Endometrial microvascular endothelial cells (primary cell): ENCODE measurements at regions not wholly inside any gene's neighbourhood (a gene's known extent, or its start where the extent isn't known, plus 50 kb on each side); places are given as distances from the start of the nearest gene placed in this dataset.

ENCODE experiments used
- in situ Hi-C: cut with HindIII; loops from 2 replicates; pipeline ENCODE4 v1.10.0; 2017; ENCODE audit warnings: low sequenced_read_pairs, low pct_unique_long_range_greater_than_20kb; ENCODE audit errors: inconsistent ontology term

DNA sequence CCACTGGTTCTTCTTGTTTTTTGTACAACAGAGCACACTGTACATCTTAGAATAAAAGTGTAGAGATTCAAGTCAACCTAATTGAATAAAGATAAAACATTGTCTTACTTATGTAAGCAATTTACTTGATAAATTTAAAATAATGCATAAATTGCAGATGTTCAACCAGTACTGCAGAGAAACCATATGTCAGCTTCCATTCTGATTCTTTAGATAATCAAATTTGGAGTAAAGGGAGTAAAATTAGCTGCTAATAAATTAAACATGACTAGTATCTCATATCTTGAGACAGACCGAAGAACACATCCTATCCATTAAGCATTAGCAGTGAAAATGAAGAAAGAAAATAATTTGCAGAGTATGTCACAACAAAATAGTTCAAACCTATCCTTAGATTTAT lies 261.2 kb downstream of the GASK1B start:
- in situ Hi-C loops: no loop called here

DNA sequence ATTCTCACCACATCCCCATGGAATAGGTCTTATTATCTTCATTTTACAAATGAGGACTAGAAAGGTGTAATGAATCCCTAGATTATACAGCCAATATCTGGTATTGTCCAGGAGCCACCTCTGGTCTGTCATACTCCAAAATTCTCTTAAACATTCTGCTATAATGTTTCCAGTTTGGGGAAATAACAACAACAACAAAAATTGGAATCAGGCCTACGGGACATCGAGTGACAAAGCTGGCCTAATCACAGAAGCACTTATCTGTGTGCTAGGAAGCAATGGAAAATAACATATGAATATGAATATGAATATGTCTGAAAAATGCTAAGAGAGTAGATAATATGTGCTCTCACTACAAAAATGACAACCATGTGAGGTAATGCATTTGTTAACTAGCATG lies 264.1 kb downstream of the GASK1B start:
- in situ Hi-C loops: no loop called here

DNA sequence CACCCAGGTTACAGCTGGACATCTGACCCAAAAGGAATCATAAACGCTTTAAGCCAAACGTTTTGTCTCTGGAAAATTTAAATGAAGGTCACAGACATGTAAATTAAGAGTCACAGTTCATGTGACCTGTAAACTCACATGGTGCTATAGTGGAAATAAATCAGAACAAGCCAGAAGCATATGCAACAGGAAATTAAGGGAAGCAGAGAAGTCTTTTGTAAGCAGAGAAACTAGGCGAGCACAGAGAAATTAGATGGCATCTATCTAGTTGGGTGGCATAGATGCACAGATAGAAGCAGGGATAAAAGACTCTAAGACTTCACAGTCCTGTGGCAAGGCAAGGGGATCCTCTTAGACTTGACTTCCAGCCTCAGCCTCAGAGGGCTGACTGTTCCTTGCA lies 264.8 kb downstream of the GASK1B start:
- in situ Hi-C loops: no loop called here

DNA sequence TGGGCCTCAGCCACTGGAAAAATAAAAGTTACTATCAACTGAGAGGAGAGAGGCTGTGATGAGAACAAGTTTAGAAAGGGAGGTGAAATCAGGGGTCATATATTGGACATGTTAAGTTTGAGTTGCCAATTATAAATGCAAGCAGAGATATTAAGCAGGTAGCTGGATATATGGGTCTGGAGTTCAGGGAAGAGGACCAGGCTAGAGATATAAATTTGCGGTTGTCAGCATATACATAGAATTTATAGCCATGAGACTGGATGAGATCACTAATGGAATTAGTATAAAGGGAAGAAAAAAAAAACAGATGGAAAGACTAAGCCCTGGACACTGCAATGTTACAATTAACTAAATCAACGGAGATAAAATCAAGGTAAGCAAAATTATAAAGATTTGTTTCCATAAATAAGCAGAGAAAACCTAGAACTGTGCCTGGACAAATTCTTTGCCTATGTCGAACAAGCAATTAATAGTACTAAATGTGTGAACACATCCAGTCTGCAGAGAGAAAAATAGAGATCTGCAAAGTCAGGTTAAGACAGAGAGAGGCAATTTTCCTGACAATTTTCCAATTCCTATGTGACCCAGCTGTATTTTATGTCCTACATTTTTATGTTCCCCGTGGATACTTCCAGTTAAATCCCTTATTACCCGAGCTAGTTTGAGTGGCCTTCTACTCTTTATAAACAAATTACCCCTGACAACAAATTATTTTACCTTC lies 265.4 kb downstream of the GASK1B start:
- in situ Hi-C loops: no loop called here

DNA sequence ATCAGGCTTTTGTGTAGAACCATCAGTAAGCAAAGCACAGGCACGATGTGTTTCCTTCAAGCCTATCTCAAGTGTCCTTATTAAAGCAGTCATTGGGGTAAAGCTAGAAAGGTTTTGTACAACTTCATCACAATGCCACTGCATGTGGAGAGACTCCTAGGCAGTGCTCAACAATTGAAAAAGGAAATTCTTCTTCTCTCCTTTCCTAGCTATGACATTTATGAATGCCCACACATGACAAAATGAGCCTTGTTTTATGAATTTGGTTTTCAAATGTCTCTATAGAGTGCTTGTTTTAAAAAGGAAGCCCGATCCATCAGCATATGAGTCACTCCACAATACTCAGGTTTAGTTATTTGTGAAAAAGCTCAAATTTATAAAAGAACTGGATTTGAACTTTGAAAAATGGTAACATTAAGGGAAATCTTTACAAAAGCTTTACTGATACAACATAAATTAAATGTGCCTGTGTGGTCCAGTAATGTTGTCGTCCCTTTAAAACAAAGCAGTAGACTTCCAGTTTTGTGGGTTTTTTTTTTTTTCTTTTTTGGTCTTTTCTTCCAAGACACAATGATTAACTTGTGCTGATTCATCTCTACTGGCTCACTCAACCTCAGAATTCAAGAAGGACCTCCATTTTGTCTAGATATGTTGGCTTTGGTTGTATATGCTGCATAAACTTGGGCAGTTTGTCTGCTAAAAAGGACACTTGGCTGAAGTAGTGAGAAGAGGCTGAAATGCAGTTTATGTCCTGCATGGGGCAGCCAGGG lies 273.8 kb downstream of the GASK1B start:
- in situ Hi-C loops: no loop called here

DNA sequence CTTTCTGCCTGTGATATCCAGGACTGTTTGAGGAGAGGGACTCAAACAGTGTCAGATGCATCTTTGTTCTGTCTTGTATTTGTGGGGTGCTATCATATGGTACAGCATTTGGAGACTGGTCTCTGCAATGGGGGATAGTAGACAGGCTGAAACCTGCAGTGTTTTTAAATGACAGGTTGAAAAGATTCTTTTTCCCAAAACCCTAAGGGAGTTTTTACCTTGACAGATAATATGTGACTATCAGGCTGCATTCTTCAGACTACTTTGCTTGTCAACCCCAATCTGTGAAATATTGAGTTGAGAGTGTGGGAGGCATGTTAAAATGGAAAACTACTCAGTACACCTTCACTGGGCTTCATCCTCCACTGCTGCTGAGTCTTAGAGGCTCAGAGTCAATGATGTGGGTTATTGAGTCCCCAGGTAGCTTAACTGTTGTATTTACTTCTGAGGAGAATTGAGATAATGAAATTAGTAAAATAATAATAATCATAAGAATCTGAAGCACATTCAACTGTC lies 274.9 kb downstream of the GASK1B start:
- in situ Hi-C loops: no loop called here

DNA sequence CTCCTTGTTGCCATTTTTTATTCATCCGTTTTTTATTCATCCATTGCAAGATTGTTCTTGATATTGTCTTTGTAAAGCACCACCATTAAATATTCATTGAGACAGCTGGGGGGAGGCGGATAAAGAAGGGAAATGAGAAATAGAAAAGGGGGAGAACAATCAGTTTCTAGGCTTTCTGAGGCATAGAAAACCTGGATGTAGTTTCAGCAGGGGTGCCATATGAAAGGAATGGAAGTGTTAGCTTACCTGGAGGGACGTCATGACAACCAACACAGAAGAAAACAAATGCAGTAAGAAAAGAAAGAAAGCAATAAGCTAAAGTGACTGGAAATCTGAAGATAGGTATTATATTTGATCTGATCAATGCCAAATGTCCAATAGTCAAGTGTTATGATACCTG lies 276.1 kb downstream of the GASK1B start:
- in situ Hi-C loops: no loop called here

DNA sequence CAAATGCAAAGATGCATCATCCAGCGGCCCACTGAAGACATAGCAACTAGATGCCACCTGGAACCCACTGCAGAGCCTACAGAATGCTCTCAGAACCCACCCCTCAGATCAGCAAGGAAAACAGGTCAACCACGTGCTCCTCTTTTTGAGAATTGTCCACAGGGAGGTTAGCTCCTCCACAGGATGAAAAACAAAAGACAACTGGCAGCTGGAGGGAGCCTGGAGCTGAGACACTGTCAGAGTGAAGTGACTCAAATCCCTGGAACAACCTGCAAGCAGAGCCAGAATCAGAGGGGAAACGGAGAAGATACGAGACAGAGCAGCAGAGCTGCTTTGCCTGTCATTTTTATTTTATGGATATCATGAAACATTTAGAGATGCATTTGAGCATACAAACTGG lies 277.6 kb downstream of the GASK1B start:
- in situ Hi-C loops: no loop called here

DNA sequence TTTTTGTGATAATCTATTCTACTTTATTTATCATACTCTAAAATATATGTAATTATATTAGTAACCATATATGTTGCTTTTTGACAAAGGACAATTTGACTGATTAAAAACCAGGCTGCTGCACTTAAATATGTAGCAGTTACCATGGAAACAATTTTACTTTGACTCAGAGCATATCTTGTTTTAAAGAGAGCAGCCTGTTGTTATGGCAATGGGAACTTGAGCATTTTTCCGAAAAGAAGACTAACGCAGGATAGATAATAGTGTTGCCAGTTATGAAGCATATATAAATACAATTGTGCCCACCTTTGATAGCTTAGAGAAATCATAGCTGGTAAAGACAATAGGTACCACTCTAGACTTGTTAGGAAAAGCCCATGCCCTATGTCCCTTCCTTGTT lies 283.0 kb downstream of the GASK1B start:
- in situ Hi-C loops: no loop called here

DNA sequence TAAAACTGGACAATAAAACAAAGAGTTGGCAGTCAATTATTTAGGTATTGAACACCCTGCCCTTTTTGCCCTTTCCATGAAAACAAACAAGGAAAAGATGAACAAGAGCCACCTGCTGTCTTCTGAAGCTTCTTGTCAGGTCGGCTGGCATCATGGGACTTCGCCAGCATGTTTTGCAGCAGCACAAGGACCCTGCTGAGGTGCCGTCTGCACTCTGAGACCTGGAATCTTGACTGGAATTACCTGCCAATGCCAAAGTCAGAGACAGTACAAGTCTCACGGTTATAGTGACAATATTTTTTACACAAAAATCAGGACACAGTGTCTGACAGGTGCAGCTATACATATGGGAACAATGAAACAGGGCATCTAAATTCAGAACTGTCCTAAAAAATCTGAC lies 284.5 kb downstream of the GASK1B start:
- in situ Hi-C loops: no loop called here

DNA sequence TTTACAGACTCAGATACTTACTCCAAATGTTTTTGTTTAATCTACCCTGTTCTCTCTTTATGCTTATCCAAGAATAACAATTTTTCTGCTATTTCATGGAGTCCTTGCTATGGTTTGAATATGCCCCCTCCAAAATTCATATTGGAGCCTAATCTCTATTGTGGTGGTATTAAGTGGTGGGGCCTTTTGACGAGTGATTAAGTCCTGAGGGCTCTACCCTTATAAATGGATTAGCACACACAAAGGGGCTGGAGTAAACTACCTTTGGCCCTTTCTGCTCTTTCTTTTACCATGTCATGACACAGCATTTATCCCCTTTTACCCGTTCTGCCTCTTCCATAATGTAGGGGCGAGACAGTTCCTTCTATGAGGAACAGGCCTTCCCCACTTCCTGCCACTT lies 285.5 kb downstream of the GASK1B start:
- in situ Hi-C loops: no loop called here

DNA sequence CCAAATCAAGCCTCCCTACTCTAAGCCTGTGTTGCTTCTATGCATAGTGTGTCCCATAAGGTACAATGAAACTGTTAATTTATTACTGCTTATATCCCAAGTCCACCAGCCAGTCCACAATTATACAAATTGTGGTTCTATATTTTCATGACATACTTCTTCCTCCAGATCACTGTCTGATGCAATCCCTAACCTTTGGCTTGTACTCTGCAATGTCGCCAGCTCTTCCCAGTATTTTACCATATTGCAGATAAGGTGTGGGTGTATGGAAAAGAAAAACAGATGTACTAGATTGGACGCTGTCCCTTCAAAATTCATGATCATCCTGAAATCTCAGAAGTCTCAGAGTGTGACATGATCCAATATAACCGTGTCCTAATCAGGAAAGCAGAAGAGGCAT lies 286.2 kb downstream of the GASK1B start:
- in situ Hi-C loops: no loop called here

DNA sequence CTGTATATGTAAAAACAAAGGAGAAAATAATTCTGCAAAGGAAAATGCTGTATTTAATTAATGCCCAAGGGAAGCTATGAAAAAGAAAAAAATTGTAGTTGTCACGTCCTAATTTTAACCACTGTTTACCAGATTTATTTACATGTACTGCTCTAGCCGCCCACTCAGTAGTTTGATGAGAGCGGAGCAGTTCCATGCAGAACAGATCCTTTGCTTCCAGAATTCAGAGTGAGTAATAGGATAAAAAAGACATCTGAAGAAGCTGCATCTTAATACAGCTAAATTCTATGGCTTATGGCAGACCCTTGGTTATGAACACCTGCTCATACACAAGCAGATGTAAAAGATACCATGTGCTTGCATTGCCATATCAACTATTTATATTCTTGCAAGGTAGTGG lies 287.0 kb downstream of the GASK1B start:
- in situ Hi-C loops: no loop called here

DNA sequence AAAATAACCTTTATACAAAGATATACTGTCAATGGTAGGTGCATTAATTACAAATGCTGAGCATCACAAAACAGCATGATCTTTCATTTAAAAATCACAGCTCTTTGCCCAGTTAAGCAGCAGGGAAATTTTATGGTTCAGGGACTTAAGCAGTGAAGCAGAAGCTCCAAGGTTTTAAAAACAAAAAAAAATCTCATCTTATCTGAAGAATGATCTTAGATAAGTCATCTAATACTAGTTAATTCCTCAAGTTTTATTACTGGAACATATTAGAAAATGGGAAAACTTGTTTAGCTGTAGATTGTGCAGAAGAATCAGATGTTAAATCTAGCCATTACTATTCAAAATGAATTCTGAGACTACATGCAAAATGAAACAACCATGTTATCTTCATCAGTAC lies 289.9 kb downstream of the GASK1B start:
- in situ Hi-C loops: no loop called here

DNA sequence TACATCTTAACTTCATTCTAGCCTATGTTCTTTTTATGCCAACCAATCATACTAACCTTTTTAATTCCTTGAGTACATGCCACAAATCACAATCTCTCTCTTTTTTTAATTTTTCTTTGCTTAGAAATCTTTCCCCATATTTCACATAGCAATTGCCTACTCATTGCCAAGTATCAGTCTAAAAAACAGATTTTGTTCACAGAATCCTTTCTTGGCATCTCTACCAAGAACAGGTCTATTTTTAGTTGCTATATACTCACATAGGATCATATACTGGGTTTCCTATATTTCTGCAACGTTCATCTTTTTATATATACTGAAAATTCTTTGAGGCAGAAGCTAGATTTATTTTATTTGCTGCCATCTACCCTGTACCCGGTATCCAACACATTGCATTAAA lies 292.1 kb downstream of the GASK1B start:
- in situ Hi-C loops: no loop called here

DNA sequence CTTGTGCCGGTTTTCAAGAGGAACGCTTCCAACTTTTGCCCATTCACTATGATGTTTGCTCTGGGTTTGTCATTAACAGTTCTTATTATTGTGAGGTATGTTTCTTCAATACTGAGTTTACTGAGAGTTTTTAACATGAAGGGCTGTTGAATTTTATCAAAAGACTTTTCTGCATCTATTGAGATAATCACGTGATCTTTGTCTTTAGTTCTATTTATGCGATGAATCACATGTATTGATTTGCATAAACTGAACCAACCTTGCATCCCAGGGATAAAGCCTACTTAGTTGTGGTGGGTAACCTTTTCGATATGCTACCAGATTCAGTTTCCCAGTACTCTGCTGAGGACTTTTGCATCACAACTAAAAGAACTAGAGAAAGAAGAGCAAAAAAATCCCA lies 318.0 kb downstream of the GASK1B start:
- in situ Hi-C loops: no loop called here

DNA sequence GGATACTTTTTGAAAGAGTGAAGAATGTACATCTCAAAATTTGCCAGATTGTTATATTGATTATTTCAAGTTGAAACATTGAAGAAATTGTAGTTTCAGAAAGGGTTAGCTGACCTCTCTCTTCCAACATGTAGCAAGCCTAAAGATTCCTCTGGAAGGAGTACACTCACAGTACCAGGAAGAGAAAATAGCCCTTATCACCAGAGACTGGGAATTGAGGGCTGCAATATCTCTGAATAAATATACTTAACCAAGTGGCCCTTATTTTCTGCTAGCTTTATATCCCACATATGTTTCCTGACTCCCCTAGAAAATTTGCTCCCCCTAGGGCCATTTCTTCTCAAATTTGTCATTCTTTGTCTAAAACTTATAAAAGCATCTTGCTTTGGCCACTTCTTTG lies 332.2 kb downstream of the GASK1B start:
- in situ Hi-C loops: no loop called here

DNA sequence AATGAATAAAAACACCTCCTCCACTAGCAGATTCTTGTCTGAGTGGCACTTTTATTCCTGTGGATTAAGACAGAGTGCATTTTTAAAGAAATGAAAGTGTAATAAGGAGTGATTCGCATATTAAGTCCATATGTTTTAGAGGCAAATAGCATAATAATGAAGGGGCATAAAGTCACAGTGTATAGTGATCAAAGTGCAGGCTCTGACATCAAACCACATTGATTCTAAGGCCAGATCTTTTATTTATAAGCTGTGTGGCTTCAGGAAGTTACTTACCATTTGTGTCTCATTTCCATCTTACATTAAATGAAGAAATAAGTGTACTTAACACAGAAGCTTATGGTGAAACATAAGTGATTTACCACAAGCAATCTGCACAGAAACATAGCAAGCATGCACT lies 332.8 kb downstream of the GASK1B start:
- in situ Hi-C loops: no loop called here

DNA sequence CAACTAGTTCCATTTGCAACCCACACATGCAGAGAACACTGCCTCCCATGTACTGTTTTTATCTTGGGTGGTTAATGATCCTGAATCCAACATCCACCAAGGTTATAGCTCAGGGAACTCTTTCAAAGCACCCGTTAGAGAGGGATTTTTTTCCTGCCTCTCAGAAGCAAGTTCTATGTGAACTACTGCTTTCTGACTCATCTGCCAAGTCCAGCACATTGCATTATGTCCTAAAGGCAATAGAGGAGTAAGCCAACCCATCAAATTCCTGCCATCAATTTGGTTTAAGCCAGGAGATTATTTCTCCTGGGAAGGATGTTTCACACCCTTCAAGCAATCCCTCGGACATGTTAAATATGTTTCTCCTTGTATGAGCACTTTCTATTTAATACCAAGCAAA lies 334.5 kb downstream of the GASK1B start:
- in situ Hi-C loops: no loop called here

DNA sequence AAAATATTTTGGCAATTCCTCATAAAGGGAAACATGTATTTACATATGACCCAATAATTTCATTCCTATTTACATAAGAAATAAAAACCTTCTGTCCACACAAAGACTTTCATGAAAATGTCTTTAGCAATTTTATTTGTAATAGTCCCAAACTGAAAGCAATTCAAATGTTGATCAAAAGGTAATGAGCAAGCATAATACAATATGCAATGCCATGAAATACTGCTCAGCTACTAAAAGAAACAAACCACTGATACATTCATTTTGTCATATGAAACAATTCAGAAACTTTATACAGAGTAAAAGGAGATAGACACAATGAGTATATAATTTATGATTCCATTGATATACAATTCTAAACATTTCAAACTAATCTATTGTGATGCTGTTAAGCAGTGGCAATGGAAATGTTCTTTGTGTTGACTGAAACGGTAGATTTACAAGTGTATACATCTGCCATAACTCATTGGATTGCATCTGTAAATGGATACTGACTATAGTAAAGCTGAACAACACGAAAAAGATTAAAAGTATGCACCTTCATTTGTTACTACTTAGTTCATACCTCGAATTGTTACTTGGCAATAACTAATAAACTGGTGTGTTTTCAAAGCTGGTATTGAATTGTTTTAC lies 335.6 kb downstream of the GASK1B start:
- in situ Hi-C loops: no loop called here
